ENCODE measurements at regions not wholly inside any gene's neighbourhood (a gene's known extent, or its start where the extent isn't known, plus 50 kb on each side); places are given as distances from the start of the nearest gene placed in this dataset.

- Histone ChIP-seq H3K36me3 (no peaks in the 10 kb centered on the region), H3K4me3 (no peak overlapping the region), H3K9me3 (no peaks in the 10 kb centered on the region), H3K27me3 (no peaks in the 10 kb centered on the region), H3K27ac (no peak overlapping the region), H3K4me1 (no peaks in the 10 kb centered on the region)
- in situ Hi-C loops (cut with MboI; ENCODE audit: low pct_ligation_motif_present in 1 of 4, low pct_unique_long_range_greater_than_20kb in 1 of 4, low sequenced_read_pairs in 3 of 4) (no loop called here), intact Hi-C loops (cut with DNase I; ENCODE audit: low total_unique reads) (no loop called here)
- WGBS, 2 donors (ENCODE audit: low coverage in 1 of 2) = 30% methylated on average over 1 of the region's 1 CpG; no CpG with 5 or more reads in 1 of the 2 donors
- DNase-seq = no peak
- no peak for TF ChIP-seq POLR2A (IDR thresholded peaks at IDR 0.05)
- TF ChIP-seq EP300 (IDR thresholded peaks at IDR 0.05; ENCODE audit: low read depth) = no peak
- no peak for TF ChIP-seq CTCF (IDR thresholded peaks at IDR 0.05)
These were observed 121.1 kb upstream of the TEX13C start for GRCh38 chrX:125198546-125198945.

GRCh38 chrX:125202591-125203248 is 117.0 kb upstream of the TEX13C start:
- Histone ChIP-seq H3K27ac (peak overlapping the region in 2 of 4 donors; percentile 78), H3K9me3 (no peaks in the 10 kb centered on the region), H3K27me3 (peaks cover 6% of the 10 kb centered on the region), H3K4me1 (no peaks in the 10 kb centered on the region), H3K4me3 (peak overlapping the region in 3 of 4 donors; percentile 23 to 44 (median 26)), H3K36me3 (no peaks in the 10 kb centered on the region)
- WGBS, 2 donors (ENCODE audit: low coverage in 1 of 2) = 46% methylated on average over 33 of the region's 33 CpGs; no CpG with 5 or more reads in 1 of the 2 donors
- intact Hi-C loops (cut with DNase I; ENCODE audit: low total_unique reads) = no loop called here
- no peak for TF ChIP-seq CTCF (IDR thresholded peaks at IDR 0.05)
- TF ChIP-seq POLR2A (IDR thresholded peaks at IDR 0.05) = no peak
- no peak for TF ChIP-seq POLR2AphosphoS5 (IDR thresholded peaks at IDR 0.05)
- no peak for TF ChIP-seq EP300 (IDR thresholded peaks at IDR 0.05; ENCODE audit: low read depth)
- in situ Hi-C loops (cut with MboI; ENCODE audit: low pct_ligation_motif_present in 1 of 4, low pct_unique_long_range_greater_than_20kb in 1 of 4, low sequenced_read_pairs in 3 of 4) = no loop called here
- no peak for DNase-seq

- no peak for DNase-seq
- Histone ChIP-seq H3K27me3 (peaks cover 6% of the 10 kb centered on the region), H3K27ac (peak overlapping the region; percentile 21 to 78 (median 64)), H3K36me3 (no peaks in the 10 kb centered on the region), H3K4me1 (no peaks in the 10 kb centered on the region), H3K9me3 (no peaks in the 10 kb centered on the region), H3K4me3 (peak overlapping the region in 3 of 4 donors; percentile 23 to 44 (median 26))
- in situ Hi-C loops (cut with MboI; ENCODE audit: low pct_ligation_motif_present in 1 of 4, low pct_unique_long_range_greater_than_20kb in 1 of 4, low sequenced_read_pairs in 3 of 4) (no loop called here), intact Hi-C loops (cut with DNase I; ENCODE audit: low total_unique reads) (no loop called here)
- 52% methylated on average over 25 of the region's 25 CpGs; no CpG with 5 or more reads in 1 of the 2 donors for WGBS, 2 donors (ENCODE audit: low coverage in 1 of 2)
- TF ChIP-seq CTCF (IDR thresholded peaks at IDR 0.05) = no peak
- no peak for TF ChIP-seq POLR2A (IDR thresholded peaks at IDR 0.05)
- TF ChIP-seq EP300 (IDR thresholded peaks at IDR 0.05; ENCODE audit: low read depth) = no peak
- no peak for TF ChIP-seq POLR2AphosphoS5 (IDR thresholded peaks at IDR 0.05)
These were observed 116.3 kb upstream of the TEX13C start for GRCh38 chrX:125203365-125203736.

- no peak for TF ChIP-seq POLR2AphosphoS5 (IDR thresholded peaks at IDR 0.05)
- no peak for TF ChIP-seq CTCF (IDR thresholded peaks at IDR 0.05)
- no peak for TF ChIP-seq POLR2A (IDR thresholded peaks at IDR 0.05)
- no peak for TF ChIP-seq EP300 (IDR thresholded peaks at IDR 0.05; ENCODE audit: low read depth)
- no peaks in the 10 kb centered on the region for H3K9me3 ChIP-seq
- peak overlapping the region; percentile 21 to 78 (median 64) for H3K27ac ChIP-seq
- peaks cover 6% of the 10 kb centered on the region for H3K27me3 ChIP-seq
- 52% methylated on average over 59 of the region's 63 CpGs; no CpG with 5 or more reads in 1 of the 2 donors for WGBS, 2 donors (ENCODE audit: low coverage in 1 of 2)
- intact Hi-C loops (cut with DNase I; ENCODE audit: low total_unique reads) (no loop called here), in situ Hi-C loops (cut with MboI; ENCODE audit: low pct_ligation_motif_present in 1 of 4, low pct_unique_long_range_greater_than_20kb in 1 of 4, low sequenced_read_pairs in 3 of 4) (no loop called here)
- no peak for DNase-seq
- H3K4me1 ChIP-seq = no peaks in the 10 kb centered on the region
- H3K4me3 ChIP-seq = peak overlapping the region in 3 of 4 donors; percentile 23 to 44 (median 26)
- no peaks in the 10 kb centered on the region for H3K36me3 ChIP-seq
These were observed 115.7 kb upstream of the TEX13C start for GRCh38 chrX:125203737-125204578.
